NCI-H1417 (cell line): ENCODE measurements at regions not wholly inside any gene's neighbourhood (a gene's known extent, or its start where the extent isn't known, plus 50 kb on each side); places are given as distances from the start of the nearest gene placed in this dataset.

Source experiments
- DNase-seq, 3 experiments: peaks; one replicate each; lab custom pipeline; 2025; lab: John Stamatoyannopoulos, UW

DNA sequence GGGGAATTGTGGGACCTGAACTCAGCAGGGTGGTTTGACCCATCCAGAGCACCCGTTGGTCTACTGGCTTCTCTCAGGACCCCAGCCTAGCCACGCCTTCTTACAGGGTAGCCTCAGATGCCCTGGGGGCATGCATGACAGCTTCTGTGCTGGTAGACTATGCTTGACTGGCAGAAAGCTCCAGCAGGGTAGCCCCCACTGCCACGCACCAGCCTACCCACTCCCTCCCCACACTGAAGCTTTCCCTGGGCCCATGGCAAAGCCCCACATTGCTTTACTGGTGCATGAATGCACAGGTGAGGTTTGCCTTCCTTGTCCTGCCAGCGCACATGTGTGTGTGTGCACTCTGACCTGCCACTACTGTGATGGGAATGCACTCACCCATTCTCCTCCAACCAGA lies 772.2 kb downstream of the LRFN5 start:
- no peak for DNase-seq

DNA sequence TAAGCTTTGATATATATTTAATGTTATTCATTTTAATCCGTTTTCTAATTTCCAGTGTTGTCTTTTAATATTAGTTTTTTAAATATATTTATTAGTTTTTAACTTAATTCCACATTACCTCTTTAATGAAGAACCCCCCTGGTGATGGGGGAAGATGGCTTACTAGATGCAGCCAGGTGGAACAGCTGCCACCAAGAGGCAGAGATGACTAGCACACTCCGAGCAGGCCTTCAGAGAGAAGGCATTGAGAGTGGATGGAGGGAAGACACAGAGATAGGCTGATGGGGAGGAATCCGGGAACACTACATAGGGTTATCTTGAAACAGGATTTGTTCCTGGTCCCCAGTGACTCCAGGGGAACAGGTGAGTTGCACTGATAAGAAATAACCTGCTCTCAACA lies 771.6 kb downstream of the LRFN5 start:
- DNase-seq: no peak

GRCh38 chr14:42374332-42374731 lies 767.7 kb downstream of the LRFN5 start:
- DNase-seq: no peak

DNA sequence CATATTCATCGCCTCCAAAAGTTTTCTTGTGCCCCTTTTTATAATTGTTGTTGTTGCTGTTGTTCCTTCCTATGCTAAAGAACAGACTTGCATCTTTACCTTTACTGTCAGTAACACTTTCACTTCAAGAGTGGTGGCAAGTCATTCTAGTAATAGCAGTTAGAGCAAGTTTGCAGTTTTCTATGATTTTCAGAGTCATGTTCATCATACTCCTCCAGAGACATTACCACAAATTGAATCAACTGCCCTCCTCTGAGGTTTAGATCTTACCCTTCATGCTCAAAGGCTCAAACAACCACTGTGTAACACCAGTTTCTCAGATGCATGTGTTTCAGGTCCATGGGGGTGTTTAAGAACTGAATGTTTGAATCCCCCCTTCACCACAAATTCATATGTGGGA lies 763.4 kb downstream of the LRFN5 start:
- DNase-seq: no peak

- no peak for DNase-seq
These were observed 761.6 kb downstream of the LRFN5 start for GRCh38 chr14:42368234-42368633.

DNA sequence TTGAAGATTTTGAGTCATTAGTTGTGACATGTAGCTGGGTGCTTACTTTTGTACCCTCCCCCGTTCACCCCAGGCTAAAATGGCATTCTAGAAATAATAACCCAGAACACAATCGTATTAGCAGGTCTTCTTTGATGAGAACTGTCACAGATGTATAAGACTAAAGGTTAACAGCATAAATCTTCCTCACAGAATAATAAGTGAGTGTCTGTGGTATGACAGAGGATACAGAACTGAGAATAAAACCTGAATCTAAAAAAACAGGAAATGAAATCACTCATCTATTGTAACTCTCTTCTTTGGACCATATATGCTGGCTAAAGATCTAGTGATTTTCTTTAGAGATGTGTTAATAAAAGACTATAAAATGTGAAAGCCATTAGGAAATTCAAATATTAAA lies 746.6 kb downstream of the LRFN5 start:
- no peak for DNase-seq

DNA sequence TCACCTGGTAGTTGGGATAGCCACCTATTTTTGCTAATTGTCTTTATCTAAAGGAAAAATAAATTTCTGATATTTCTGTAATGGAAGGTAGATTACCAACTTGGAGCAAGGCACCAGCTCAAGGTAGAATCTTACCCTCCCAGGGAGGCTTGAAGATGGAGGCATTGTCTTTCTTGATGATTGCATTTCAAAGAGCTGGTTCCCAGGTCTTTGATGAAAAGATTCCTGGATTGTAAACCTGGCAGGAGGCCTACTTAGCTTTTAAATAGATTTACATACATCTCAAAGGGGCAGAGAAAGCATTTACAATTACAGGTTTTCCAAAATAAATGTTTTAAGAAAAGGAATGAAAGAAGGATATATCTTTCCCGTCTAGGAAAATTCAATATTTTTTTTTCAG lies 729.2 kb downstream of the LRFN5 start:
- DNase-seq: no peak

- no peak for DNase-seq
These were observed 728.3 kb downstream of the LRFN5 start for GRCh38 chr14:42334931-42335330.

DNA sequence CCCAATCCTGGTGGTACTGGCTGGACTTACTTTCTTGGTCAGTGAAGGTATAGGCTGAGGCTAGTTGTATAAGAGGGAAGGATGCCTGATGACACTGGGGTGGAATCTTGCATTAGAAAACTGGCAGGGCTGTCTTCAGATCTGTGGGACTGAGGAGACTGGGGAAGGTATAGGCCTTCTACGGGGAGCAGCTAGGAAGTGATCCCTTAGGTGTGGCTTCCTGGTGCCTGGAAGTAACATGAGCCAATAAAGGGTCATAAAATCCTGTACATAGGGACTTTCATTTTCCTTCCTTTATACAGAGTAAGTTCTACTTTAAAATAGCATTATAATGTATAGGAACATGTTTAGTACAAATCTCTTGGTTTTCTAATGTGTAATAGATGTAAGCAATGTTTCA lies 716.8 kb downstream of the LRFN5 start:
- DNase-seq: no peak

DNA sequence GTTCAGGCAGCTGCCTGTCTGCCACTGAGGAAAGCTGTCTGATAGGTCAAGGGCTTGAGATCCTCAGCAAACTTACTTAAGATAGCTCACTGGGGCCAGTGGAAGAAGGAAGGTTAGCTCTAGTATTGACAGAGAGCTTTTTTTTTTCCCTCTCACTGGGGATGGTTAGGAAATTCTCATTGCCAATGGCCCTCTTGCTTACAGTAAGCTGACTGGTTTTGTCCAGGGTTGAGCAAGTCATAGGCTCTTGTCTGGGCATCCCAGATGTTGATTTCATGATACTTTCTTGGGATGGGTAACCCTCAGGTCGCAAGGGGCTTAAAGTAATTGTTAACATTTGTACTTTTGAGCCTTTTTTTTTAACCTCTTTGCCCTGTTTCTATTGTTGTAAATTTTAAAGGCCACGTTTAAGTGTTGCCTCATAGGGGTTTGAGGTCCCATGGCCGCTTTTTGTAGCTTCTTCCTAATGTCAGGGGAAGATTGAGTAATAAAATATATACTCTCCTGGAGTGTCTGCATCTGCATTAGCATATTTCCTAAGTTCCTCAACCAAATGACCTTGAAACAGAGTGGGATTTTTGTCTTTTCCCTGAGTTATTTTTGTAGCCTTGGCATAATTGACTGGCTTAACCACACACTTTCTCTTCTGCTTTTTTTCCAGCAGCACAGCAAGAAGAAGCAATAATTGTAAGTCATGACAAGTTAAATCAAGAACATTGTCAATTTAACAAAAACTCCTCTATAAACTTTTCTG lies 716.0 kb downstream of the LRFN5 start:
- no peak for DNase-seq

GRCh38 chr14:42319996-42320395 lies 713.3 kb downstream of the LRFN5 start:
- no peak for DNase-seq

- DNase-seq: peak in 2 of 3 experiments; percentile 64 to 81
These were observed 710.0 kb downstream of the LRFN5 start for GRCh38 chr14:42316693-42317092.

GRCh38 chr14:42311876-42312275 lies 705.2 kb downstream of the LRFN5 start:
- no peak for DNase-seq

- DNase-seq: no peak
These were observed 700.7 kb downstream of the LRFN5 start for GRCh38 chr14:42307239-42307825.

GRCh38 chr14:42299692-42300091 lies 693.0 kb downstream of the LRFN5 start:
- no peak for DNase-seq

- DNase-seq: no peak
These were observed 686.5 kb downstream of the LRFN5 start for GRCh38 chr14:42293180-42293579.

DNA sequence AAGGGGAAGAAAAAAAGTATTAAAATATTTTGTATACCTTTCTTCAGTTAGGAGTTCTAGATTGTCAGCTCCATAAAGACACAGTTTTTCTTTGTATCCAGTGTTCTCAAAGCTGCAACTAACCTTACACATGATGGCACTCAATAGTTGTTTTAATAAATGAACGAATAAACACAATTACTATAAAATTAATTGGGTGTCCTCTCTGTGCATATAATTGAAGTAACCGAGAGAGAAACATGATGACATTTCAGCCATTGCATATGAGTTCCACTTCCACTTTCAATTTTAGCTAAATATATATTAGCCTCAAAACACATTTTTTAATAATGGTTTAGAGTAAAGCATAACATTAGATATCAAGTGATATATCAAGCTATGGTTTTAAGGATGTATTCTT lies 671.2 kb downstream of the LRFN5 start:
- DNase-seq: no peak

DNA sequence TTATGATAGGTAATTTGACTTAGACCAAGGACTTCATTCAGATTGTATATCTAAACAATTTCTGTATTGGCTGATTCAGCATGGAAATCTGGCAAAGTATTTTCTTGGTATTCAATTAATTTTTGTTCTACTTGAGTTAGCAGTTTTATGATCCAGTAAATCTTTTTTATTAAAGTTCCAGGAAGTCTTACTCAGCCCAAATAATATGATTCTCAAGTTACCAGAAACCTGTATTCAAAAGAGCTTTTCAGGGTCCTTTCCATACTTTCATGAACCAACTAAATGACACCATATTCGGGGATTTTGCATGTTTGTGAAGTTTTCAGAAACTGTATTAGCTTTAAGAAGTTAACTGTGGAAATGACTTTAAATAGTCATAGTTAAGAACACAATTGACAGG lies 662.6 kb downstream of the LRFN5 start:
- no peak for DNase-seq

- DNase-seq: no peak
These were observed 641.5 kb downstream of the LRFN5 start for GRCh38 chr14:42248131-42248530.

DNA sequence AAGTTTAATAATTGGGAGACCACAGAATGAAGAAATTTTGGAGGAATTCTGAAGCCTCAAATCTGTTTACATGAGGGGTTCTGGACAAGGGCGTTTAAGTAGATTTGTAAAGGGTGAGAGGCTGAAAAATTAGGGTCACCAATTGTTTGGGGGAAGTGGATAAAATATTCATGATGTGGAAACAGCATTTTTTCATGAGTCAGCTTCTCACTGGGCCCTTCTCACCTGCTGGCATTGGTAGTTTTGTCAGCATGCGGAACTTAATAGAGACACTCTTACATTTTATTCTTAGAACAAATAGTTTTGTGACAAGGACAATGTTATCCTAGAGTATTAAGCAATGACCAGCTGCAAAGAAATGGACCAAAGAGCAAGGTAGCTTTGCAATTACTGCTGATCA lies 634.4 kb downstream of the LRFN5 start:
- no peak for DNase-seq

GRCh38 chr14:42229976-42230375 lies 623.3 kb downstream of the LRFN5 start:
- no peak for DNase-seq

DNA sequence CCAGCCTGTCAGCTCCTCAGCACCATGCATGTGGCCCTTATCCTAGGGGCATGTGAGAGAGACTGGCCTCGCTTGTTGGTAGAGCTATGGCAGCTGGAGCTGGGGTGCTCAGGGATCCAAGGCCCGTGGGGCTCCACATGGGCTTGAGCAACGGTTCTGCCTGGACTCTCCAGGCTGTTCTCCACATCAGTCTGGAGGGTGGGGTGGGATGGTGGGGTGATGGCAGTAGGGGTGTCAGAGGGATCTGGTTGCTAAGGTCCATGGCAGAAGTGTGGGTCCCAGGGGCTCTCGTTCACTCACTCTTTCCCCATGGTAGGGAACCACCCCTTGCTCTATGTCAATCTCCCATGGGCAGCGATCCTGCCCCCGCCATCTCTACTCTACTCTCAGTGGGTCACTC lies 622.6 kb downstream of the LRFN5 start:
- DNase-seq: no peak

DNA sequence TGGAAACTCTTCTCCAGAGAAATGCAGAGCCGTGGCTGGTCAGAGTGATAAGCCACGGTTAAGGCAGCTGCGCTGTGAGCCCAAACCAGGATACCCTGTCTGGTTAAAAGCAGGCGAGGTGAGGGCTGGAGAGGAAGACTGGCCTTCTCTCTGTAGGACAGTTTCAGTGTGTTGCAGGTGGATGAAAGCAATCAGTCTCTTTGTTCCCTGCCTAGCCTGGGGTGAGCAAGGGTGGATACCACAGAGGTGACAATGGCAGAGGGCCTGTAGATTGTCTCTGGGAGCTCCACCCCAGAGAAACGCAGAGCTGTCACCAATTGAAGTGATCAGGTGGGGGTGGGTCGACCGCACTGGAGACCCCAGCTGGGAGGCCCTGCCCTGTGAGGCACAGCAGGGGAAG lies 621.9 kb downstream of the LRFN5 start:
- no peak for DNase-seq
